ENCODE measurements at regions not wholly inside any gene's neighbourhood (a gene's known extent, or its start where the extent isn't known, plus 50 kb on each side); places are given as distances from the start of the nearest gene placed in this dataset.

DNA sequence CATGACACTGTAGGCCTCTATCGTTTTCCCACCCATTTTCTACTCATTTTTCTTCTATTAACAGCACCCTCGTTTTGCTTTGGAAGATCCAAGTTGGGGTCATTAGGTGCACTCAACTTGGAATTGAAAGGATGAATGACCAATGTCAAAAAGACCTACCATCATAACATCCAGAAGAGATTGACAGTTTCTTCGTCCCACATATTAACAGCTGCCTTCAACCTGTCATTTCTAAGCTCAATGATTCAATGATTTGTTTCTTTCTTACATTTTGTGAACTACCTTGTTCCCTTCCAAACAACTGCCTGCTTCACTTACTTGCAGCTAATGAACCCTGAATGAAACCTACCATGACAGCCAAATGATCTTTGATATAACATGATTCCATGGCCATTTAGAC, 224.0 kb upstream of the KCNH7 start:
- TF ChIP-seq CTCF (IDR thresholded peaks at IDR 0.05) (no peak), POLR2A (IDR thresholded peaks at IDR 0.05) (no peak)

Data from body of pancreas (tissue), 4 donors.